GM23248 (cell line): ENCODE measurements at regions not wholly inside any gene's neighbourhood (a gene's known extent, or its start where the extent isn't known, plus 50 kb on each side); places are given as distances from the start of the nearest gene placed in this dataset.

Experiments
- EZH2 ChIP-seq: fragments of 200-600 bp; sonication (generic); IDR thresholded peaks from 2 replicates; pipeline ENCODE4 v1.6.1; 2018; ENCODE audit warnings: antibody characterized with exemption, mild to moderate bottlenecking; ENCODE audit not compliant: insufficient read depth, poor library complexity, severe bottlenecking
- EZH2phosphoT487 ChIP-seq: fragments of 200-600 bp; sonication (generic); IDR thresholded peaks from 2 replicates; pipeline ENCODE4 v1.6.1; 2018; ENCODE audit warnings: antibody characterized with exemption, moderate library complexity, mild to moderate bottlenecking, low read depth; ENCODE audit not compliant: insufficient read depth

DNA sequence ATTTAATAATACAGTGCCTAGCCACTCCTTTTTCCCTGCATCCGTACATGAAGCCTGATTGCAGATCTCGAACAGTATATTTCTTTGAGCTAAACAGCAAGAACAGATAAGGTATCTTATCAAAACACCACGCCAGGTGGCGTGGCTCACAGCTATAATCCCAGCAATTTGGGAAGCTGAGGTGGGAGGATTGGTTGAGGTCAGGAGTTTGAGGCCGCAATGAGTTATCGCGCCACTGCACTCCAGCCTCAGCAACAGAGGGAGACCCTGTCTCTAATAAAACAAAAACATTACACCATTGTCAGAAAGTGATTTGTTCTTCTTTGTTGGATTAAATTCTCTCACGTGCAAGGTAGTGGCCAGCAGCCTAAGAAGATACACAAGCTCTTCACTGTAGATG is 291.2 kb upstream of the DMRT1 start:
- TF ChIP-seq EZH2: no peak
- TF ChIP-seq EZH2phosphoT487: no peak
